NCI-H510A (cell line): ENCODE measurements at regions not wholly inside any gene's neighbourhood (a gene's known extent, or its start where the extent isn't known, plus 50 kb on each side); places are given as distances from the start of the nearest gene placed in this dataset.
"Not testable (repeated sequence)": the region's sequence is repeated elsewhere in the genome, so short reads cannot be mapped to it uniquely, and the experiment has no call there.

ENCODE experiments used
- DNase-seq: peaks from one replicate; lab custom pipeline; 2025; lab: John Stamatoyannopoulos, UW

DNA sequence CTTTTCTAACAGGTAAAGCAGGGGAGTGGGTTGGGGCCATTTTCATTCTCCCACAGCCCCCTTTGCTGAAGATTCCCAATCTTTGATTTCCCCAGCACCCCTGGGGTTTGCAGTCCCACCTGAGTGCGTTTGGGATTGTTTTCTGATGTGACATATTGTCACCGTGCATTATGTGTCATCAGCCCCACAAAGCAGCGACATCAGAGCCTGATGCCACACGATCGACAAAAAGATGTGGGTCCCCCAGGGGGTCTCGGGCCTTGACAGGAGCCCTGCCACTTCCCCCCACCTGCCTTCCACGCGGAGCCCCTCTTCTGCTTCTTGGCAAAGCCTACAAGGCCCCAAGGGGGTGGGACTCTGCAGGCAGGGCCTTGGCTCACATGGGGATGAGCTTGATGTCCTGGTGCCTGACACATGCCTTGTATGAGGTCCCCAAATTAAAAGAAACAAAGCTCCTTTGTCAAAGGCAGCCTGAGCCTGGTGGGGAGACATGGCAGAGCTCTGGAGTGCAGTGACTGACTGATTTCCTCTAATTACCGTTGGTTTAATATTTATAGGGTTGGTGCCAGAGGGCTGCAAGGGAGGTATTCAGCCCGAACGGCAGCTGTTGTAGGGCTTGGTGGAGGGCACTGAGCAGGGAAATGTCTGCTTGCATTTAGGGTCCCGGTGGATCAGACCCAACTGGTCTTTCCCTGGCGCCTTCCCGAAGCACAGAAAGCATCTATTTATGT lies 149.2 kb downstream of the MIAT start:
- DNase-seq, result no peak

DNA sequence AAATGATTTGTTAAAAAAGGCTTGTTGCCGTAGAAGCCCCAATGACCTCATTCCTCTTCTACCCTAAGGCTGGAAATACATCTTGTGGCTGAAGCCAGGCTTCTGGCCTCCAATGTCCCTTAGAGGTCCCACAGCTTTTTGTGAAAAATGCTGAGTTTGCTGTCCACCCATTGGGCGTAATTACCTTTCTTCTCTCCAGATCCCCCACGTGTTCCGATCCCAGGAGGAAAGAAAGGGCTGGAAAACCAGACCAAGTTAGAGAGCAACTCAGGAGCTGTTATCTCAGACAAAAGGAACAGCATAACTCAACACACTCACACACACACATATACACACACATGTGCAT lies 154.2 kb downstream of the MIAT start:
- no peak for DNase-seq

DNA sequence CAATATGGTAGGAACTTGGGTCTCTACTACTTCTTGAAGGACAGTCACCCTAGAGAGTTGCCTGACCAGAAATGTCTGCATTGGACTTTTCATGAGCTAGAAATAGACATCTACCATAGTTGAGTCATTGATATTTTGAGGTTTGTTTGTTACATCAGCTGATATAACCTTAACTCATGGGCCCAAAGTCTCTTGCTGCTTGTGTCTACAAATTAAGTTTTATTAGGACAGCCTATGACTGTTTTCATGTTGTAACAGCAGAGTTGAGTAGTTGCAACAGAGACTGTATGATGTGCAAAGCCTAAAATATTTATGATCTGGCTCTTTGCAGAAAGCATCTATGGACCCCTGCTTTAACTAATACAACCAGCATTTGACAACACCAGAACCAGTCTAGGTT lies 155.3 kb downstream of the MIAT start:
- DNase-seq, result no peak

DNA sequence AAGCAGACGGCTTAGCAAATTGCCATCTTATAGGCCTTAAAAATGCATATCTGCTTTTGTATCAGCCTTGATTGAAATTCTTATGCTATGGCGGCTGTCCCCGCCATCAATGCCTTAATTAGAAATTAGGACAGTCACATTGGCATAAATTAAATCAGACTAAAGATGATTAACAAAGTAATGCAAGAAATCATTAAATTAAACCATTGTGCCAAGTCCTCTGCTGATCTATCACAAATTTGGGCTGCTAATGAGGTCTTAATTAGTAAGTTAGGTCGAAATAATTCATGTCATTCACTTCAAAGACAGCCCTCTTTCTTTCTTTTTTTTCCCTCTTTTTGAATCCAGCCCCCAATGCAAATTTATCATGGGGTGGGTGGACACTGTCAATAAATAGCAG lies 159.3 kb downstream of the MIAT start:
- DNase-seq, result no peak

DNA sequence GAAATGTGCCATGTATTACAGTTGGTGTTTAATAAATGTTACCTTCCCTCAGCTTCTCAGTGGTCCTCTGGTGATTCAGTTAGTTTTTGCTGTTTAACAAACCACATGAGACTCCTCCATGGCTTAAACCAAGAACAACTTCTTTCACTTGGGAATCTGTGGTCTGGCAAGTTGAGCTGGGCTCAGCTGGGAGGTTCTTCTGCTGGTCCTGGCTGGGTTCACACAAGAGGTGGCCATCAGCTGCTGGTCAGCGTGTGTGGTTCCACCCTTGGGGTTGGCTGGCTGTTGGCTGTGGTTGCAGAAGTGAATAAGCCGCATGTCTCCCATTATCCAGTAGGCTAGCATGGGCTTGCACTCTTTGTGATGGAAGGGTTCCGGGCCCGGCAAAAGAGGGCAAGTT lies 160.5 kb downstream of the MIAT start:
- no peak for DNase-seq

DNA sequence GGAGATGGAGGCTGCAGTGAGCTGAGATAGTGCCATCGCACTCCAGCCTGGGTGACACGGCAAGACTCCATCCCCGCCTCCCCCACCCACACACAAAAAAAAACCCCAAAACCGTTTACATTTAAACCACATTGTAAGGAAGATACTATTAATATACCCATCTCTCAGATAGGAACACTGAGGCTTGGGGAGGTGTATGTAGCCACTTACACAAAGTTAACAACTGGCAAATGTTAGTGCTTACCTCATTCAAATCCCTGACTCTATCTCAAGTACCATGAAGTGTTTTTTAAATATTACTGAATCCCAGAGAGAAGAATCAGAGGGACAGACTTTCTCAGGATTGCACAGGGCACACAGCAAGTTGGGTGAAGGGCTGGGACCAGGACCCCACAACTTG lies 164.5 kb downstream of the MIAT start:
- no peak for DNase-seq

DNA sequence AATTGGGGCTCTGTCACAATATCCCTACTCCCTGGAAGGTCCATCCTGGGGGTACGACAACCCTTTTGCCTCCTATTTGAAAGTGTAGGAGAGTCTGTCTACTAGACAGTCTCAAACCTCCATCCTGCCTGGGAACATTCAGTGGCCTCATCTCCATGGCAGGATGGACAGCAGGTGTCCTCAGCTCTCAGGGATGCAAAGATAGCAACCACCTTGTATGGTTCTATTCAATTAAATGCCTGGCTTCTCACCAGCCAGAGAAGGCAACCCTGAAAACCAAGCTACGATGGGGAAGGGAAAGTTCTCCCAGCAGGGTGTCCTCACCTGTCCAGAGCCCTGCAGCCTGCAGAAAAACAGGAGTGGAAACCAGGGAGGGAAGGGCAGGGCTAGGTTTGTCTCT lies 164.9 kb downstream of the MIAT start:
- DNase-seq, result no peak

DNA sequence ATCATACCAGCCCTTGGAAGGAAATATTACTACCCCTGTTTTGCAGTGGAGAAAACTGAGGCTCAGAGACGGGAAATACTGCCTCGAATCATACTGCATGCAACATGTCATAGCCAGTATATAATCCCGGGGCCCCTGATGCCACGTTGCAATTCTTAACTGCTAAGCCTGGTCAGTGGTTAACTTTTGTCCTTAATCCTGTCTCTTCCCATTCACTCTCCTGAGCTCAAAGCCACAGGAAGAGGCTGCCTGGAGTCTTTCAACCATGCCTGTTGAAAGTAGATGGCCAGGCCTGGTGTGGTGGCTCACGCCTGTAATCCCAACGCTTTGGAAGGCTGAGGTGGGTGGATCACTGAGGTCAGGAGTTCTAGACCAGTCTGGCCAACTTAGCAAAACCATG lies 166.6 kb downstream of the MIAT start:
- no peak for DNase-seq

DNA sequence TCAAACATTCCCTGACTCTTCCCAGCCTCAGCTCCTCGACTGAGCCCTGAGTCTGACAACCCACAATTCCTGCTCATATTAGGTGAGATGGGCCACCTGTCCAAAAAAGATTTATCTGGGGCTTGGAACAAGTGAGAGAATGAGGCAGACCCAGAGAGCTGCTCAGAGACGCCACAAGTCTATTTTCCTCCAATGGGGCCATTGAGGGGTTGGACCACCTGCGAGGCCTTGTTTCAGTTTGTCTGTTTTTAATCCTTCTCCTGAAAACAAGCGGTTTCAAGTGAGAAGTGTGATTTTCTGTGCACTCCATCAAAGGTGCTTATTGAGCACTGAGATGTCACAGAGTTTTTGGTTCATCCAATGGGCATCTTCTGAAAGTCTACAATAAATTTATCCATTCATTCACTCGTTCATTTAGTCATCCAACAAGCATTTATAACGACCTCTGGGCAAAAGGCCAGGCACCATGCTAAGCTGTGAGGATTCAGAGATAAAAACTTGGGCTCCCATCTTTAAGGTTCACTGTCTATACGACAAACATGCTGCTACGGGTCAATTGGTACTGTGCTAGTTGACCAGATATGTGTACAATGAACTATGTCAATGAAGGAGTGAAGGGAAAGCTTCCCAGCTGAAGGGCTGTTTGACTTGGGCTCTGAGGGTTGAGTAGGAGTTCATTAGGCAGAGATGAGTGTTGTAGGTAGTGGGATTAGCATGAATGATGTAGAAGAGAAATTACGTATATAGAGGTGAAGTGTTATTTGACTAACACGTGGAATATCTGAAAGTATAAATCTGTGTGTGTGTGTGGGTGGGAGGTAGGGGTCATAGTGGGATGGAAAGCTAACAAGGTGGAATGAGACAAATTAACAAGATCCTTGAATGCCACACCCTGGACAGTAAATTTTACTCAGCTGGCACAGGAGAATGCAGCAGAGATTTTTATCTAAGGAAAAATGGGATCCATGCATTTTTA lies 168.9 kb downstream of the MIAT start:
- DNase-seq, result no peak

DNA sequence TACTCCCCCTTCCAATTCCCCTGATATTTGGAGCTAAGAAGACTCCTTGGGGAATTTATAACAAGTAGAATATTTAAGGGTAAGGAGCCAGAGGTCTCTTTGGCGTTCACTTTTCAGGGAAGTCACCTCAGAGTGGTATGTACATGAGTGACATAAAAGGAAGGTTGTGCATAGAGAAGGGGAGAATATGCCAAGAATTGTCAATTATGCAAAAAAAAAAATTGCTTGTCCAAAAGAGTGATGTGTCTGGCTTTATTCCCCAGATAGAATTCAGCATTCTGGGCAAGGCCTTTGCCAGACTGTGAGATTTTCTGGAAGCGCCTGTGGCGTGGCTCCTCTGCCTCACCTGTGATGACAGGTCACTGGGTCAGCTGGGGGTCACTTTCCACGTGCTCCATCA lies 170.2 kb downstream of the MIAT start:
- DNase-seq, result no peak

DNA sequence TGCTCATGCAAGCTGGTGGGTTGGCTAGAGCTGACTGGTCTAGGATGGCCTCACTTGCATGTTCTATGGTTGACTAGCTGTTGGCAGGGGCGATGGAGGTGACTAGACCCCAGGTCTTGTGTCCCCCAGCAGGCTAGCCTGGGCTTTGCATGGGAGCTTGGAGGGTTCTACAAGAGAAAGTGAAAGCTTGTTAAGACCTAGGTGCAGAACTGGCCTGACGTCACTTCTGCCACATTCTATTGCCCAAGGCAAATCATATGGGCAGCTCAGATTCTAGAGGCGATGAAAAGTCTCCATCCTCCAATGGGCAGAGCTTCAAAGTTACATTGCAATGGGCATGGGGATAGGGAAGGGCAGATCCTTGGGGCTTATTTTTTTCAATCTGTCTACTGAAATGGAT lies 170.9 kb downstream of the MIAT start:
- no peak for DNase-seq

DNA sequence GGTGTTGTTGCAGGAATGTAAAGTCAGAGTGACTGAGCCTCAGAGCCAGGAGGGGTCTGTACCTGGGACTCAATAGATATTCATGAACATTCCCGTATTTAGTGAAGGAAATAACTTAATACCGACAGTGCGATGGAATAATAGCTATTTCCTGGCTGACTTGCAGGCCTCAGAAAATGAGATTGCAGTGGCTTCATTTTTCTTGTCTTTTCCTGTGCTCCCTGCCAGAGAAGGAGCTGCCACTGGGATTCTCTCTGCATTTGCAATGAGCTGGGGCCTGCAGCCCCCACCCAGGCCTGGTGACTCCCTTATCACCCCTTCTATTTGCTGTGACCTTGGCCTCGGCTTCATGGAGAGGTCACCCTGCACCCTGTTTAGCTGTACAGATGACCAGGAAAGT lies 173.4 kb downstream of the MIAT start:
- DNase-seq, result no peak

DNA sequence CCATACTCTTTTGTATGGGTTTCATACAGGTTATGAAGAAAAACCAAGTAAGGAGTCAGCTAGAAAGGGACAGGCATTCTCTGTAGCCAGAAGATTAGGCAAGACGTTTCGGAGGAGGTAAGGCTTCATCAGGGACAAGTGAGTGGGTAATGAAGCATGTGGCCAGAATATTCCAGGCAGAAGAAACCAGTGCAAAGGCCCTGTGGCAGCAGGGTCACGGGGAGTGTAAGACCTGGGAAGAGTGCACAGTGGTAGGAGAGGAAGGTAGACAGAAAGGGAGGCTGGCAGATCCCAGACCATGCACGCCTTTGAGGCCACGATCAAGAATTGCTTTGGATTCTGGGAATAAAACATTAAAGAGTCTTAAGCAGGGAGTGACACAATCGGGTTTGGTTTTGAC lies 177.6 kb downstream of the MIAT start:
- no peak for DNase-seq

DNA sequence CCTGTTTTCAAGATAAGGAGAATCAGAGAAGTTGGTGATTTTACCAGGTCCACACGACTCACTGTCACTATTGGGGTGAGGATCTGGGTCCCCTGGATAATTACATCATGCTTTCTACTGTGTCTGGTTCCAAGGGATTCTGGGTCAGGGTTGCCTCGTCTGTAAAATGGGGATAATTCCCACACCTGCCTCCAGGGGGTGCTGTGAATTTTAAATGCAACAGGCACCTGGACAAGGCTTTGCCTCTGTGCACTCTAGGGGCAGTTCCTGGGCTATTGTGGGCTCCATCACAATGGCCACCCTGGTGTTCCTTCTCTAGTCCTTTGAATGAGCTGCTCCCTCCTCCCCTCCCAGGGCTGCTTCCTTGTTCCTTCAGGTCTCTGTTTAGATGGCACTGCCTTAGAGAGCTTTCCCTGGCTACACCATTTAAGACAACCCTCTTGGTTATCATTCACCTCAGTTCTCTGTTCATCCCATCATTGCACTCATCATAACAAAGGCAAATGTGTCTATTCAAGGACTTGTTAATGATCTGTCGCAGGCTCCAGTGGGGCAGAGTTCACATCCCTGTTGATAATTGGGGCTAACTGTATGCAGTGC lies 178.6 kb downstream of the MIAT start:
- no peak for DNase-seq

DNA sequence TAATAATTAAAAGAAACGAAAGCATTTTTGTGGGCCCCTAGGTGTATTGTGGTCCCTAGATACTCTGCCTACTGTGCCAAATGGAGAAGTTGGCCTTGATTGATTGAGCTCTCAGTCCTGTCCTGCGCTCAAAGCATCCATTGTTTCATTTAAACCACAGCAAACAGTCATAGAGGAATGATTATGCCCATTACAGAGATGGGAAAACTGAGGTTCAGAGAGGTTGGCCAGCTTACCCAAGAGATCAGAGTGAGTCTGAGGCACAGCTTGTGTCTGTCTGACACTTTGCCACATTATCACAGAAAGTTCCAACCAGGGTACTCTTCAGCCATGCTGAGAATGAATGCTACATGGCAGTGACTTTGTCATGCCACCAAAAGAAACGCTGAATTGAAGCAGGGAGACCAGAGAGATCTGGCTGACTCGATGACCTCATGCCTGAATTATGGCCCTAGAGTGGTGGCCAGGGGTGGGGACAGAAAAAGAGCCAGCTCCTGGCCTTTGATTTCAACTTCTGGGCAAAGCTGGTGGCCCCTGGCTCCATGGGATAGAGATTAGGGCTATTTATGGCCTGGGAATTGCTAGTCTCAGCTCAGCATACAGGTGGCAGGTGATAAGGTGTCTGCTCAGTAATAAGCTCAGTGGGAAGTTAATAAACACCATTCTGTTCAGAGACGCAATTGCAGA lies 180.5 kb downstream of the MIAT start:
- no peak for DNase-seq

DNA sequence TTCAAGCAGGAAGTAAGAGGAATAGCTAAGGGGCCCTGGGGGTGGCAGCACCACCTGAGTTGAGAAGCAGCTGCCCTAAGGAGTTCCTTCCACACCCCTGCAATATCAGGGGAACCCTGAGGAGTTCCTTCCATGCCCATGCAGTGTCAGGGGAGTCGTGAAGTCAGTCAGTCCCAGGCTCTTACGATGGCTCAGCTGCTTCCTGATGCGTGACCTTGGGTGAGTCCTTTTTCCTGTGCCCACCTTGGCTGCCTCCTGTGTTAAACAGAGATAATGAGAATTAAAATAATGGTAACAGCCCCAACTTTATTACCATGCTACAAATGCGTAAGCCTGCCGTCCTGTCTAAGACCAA lies 181.1 kb downstream of the MIAT start:
- DNase-seq, result no peak

DNA sequence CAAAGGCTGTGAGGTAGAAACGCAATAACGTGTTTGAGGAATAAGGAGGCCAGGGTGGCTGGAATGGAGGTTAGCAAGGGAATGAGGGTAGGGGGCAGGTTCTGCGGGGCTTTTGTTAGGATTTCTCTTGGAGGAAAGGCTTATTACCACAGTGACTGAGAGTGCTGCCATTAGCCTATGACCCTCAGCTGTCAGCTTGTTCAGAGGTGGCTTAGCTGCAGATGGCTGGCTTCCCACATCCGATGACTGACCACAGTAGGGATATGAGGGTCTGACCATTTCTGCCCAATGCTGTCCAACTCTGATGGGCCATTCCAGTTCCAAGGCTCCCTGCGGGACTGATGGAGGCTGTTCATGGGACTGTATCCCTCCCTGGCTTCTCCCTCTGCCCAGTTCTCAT lies 181.8 kb downstream of the MIAT start:
- no peak for DNase-seq

DNA sequence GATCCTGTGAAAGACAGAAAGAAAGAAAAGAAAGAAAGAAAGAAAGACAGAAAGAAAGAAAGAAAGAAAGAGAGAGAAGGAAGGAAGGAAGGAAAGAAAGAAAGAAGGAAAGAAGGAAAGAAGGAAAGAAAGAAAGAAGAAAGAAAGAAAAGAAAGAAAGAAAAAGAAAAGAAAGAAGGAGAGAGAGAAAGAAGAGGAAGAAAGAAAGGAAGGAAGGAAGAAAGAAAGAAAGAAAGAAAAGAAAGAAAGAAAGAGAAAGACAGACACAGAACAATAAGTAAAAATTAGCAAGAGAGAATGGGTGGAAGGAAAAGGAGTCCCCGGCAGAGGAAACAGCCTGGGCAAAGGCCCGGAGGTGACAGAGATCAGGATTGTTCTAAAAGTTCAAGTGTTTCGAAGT lies 183.4 kb downstream of the MIAT start:
- DNase-seq, result not testable (repeated sequence)

DNA sequence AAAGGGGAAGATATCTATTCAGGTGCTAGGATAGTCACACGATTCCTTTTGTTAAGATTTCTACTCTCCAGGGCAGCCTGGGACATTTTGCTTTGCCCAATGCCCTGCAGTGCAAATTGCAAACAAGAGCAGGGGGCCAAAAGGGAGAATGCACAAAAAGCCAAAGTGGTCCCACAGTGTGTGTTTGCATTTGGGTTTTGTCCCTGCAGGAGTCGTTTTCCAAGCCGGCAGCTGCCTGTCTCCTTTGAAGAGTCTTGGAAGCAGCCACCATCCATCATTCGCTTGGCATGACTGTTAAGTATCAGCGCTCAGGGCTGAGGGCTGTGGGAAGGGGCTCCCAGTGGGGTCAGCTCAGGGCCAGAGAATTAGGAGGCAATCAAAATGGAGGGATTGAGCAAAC lies 184.7 kb downstream of the MIAT start:
- no peak for DNase-seq

DNA sequence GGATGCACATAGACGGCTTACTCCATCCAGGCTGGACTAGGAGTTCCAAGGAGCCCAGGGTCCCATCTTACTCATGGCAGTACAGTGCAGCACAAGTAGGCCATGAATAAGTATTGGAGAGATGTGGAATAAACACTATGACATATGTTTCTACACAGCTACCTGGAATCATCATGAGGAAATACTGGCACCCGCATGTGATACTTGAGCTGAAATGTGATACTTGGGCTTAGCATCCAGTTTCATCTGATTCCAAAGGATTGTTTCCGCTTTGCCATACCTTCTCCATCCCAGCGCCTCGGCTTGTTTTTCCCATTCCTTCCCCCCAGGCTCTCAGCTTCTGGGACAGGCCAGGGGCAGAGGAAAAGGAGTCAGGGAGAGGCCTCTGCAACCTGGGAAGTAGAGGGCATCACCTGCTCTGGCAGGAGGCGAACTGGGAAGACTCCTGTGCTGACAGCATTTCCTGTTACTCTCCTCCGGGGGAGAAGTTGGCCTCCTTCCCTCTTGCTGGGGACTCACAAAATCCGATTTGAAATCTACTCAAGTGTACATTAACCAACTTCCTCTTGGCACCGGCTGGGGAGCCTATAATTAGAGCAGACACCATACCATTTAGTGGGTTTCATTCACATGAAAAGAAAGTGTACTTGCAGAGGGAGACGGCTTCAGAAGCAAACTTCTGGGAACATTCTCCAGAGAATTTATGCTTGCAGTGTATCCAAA lies 187.8 kb downstream of the MIAT start:
- DNase-seq, result no peak

DNA sequence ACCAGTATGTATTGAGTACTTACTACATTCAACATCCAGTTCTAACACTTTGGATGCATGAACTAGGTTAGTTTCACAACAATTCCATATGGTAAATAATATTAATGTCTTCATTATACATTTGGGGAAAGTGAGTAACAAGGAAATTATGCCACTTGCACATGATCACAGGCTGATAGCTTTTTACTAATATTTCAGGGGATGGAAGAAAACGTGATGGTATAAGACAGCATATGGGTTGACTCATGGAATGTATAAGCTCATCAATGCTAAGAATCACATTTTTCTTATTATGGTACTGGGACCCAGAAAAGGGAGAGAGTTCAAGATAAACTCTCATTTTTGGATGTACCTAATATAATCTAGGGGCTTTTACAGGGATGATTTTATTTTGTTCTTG lies 188.7 kb downstream of the MIAT start:
- no peak for DNase-seq

DNA sequence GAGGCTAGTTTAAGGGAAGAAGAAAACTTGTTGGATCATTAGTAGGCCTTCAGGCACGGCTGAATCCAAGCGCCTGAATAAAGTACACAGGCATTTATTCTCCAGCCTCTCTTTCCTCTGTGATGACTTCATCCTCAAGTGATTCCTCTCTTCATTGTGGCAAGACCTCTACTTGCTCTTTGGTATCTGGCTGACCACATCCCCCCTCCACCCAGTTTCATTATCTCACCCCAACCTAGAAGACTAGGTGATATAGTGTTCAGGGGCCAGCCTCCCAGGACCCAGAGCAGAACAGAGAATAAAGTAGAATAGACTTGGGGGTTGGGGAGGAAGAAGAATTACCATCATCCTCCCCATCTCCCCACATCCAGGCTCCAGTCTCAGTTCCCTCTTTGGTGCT lies 189.3 kb downstream of the MIAT start:
- DNase-seq, result no peak
